Skin of body (tissue), 1 donor: ENCODE measurements at regions not wholly inside any gene's neighbourhood (a gene's known extent, or its start where the extent isn't known, plus 50 kb on each side); places are given as distances from the start of the nearest gene placed in this dataset.
"Not testable (repeated sequence)": the region's sequence is repeated elsewhere in the genome, so short reads cannot be mapped to it uniquely, and the experiment has no call there.

Source experiments
- DNase-seq: peaks from one replicate; lab custom pipeline; 2025; lab: John Stamatoyannopoulos, UW

GRCh38 chr18:28363124-28363523, 186.2 kb upstream of the CDH2 start:
- DNase-seq = no peak

GRCh38 chr18:28359176-28359575, 182.2 kb upstream of the CDH2 start:
- no peak for DNase-seq

DNA sequence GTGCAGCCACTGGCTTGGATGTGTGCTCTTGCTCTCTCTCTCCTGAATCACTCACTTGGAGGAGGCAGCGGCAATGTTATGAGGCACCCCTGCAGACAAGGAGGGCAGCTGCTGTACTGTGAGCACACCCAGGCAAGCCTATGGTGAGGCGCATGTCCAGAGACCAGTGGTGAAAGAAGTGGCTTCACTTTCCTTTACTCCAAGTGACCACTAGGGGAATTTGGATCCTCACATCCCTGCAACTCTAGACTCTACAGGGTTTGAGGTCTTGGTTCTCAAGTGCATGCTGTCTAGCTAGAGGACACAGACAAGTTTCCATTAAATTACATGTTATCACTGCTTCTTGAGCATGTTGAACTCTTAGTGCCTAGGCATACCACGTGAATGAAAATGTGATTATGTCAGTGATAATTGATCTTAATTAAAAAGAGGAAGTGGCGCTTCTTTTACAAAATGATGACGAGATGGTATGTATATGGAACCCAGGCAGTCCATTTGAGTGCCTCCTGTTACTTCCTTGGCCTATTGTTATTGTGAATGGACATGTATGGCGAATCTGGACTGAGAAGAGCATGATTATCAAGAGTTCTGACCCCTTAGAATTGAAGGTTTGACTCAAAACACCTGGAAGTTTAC, 181.0 kb upstream of the CDH2 start:
- DNase-seq = no peak

- no peak for DNase-seq
Observed at GRCh38 chr18:28350821-28351220, 173.9 kb upstream of the CDH2 start.

- no peak for DNase-seq
Observed at GRCh38 chr18:28342231-28342630, 165.3 kb upstream of the CDH2 start.

GRCh38 chr18:28338316-28338715, 161.4 kb upstream of the CDH2 start:
- DNase-seq = no peak

GRCh38 chr18:28334516-28334915, 157.6 kb upstream of the CDH2 start:
- DNase-seq = no peak

DNA sequence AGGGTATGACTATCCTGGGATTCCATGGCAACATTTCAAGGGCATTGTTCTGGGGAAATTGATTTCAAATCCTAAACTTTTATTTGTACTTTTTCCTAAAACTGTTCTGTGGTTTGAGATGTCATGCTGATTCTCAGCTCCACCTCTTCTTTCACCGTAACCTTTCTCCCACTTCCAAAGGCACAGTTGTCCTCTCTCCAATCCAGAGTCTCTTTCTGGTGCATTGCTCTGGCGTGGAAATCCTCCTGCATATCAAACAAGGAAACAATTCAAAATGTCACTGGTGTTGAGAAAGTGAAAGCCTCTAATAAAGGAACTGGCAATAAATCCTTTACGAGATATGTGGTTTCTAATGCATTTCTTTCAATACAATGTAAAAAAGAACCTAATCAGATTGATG, 155.1 kb upstream of the CDH2 start:
- no peak for DNase-seq

- DNase-seq = no peak
Observed at GRCh38 chr18:28331551-28331950, 154.6 kb upstream of the CDH2 start.

DNA sequence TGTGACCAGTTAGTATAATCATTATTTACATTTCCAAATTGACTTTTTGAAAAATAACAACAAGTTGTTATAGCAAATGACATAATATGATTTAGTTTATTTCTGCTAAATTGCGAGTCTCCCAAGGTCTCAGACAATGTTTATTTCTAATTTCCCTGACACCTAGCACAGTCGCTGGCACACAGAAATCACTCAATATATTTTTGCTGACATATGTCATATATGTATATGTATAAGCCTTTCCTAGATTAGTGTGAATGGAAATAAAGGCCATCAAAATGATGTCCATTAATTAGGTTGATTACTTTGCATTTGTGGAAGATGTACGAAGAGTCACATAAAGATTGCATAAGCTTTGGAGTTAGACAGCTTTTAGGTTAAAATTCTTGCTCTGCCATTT, 136.7 kb upstream of the CDH2 start:
- DNase-seq = no peak

GRCh38 chr18:28288784-28289183, 111.9 kb upstream of the CDH2 start:
- DNase-seq = no peak

DNA sequence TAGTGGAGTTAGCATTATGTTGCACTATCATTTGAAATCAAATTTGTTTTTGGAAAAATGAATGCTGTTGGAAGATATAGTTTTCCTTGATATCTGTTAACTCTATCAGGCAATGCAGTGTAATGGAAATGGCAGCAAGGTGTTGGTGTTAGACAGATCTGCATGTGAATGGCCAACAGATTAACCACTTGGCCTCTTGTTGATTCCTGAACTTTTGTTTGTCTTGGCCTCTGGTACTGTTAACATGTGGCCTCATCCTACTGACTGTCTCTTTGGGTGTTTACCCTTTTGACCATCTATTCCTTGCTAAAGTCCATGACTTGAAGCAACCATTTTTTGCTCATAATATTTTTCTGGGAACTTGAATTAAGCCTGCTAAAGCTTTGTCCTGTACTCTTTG, 110.2 kb upstream of the CDH2 start:
- no peak for DNase-seq

DNA sequence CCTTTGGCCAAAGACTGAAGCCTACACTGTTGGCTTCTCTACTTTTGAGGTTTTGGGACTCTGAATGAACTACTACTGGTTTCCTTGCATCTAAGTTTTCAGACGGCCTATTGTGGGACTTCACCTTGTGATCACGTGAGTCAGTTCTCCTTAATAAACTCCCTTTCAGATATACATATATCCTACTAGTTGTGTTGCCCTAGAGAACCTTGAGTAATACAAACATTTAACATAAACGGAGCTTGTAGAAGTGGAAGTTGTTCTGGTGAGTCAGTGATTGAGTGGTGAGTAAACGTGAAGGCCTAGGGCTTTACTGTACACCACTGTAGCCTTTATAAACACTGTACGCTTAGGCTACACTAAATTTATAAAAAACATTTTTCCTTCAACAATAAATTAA, 107.2 kb upstream of the CDH2 start:
- DNase-seq = no peak

GRCh38 chr18:28281400-28281799, 104.5 kb upstream of the CDH2 start:
- DNase-seq = no peak

DNA sequence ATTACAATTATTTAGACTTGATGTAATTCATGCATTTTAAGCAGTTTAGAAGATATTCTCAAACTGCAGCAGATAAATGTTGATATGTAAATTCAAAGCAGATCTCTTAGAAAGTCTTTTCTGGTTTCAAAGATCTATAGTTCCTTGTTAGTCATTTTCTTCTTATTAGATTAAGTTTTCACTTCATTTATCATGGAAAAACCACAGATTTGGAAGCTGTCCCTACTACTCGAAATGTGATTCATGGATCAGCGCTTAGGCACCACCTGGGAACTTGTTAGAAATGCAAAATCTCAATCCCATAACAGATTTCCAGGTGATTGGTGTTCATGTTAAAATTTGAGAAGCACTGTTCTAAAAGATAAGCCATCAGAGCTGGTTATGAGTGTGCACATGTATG, 92.8 kb upstream of the CDH2 start:
- DNase-seq = no peak

- DNase-seq = no peak
Observed at GRCh38 chr18:28267878-28268625, 91.1 kb upstream of the CDH2 start.

- DNase-seq = no peak
Observed at GRCh38 chr18:28267276-28267675, 90.3 kb upstream of the CDH2 start.

GRCh38 chr18:28256166-28256565, 79.2 kb upstream of the CDH2 start:
- no peak for DNase-seq

DNA sequence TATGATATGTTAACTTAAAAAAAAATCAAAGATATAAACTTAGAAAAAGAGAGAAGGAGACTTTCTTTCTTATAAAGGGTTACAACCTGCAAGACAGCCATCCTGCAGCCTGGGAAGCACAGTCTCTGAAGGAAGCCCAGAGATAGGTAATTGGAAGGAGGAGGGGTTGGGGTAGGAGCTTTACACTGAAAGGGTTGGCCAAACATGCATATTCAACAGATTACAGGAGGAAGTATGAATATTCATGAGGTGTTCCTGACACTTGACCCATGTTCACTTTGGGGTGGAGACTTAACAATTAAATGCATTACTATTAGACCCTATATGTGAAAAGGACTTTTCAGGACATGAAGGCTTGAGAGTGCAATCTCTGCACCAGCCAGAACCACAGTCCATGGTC, 71.7 kb upstream of the CDH2 start:
- no peak for DNase-seq

DNA sequence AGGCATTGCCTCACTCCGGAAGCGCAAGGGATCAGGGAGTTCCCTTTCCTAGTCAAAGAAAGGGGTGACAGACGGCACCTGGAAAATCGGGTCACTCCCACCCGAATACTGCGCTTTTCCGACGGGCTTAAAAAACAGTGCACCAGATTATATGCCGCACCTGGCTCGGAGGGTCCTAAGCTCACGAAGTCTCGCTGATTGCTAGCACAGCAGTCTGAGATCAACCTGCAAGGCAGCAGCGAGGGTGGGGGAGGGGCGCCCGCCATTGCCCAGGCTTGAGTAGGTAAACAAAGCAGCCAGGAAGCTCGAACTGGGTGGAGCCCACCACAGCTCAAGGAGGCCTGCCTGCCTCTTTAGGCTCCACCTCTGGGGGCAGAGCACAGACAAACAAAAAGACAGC, 63.7 kb upstream of the CDH2 start:
- DNase-seq = not testable (repeated sequence)

DNA sequence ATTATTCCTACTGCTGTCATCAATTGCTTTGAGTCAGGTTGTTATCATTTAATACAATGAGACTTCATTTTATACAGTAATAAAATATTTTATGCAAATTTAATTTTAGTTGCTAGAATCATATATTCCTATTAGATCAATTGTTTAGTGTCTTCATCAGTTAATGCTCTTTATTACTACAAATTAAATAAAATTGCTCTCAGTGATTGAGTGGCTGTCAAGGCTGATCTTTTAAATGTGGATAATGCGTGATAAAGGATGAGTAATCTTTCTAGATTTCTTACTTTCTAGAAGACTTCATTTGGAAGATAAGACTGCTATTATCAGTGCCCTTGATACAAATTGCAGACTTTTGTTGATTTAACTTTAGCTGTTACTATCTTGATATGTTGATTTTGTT, 59.6 kb upstream of the CDH2 start:
- DNase-seq = no peak
